Vagina (tissue), 2 donors: ENCODE measurements at regions not wholly inside any gene's neighbourhood (a gene's known extent, or its start where the extent isn't known, plus 50 kb on each side); places are given as distances from the start of the nearest gene placed in this dataset.

ENCODE experiments used
- CTCF ChIP-seq, 3 experiments: fragments of 450-650 bp in 2 of 3; fragments of 200-600 bp in 1 of 3; sonication (generic) in 1 of 3; IDR thresholded peaks; one replicate each; pipeline ENCODE4 v1.5.1; 2017 to 2019; ENCODE audit warnings: antibody characterized with exemption in 3 of 3, mild to moderate bottlenecking in 2 of 3, moderate library complexity in 2 of 3
- POLR2A ChIP-seq, 2 donors: fragments of 450-650 bp; IDR thresholded peaks; one replicate each; pipeline ENCODE4 v1.6.1; 2017; ENCODE audit warnings: antibody characterized with exemption in 2 of 2, mild to moderate bottlenecking in 2 of 2, moderate library complexity in 2 of 2
- POLR2AphosphoS5 ChIP-seq, 2 donors: sonication (generic); formaldehyde crosslinking; IDR thresholded peaks; one replicate each; pipeline ENCODE4 v1.9.0; 2017; ENCODE audit warnings: antibody characterized with exemption in 2 of 2, mild to moderate bottlenecking in 2 of 2, low read depth in 1 of 2; ENCODE audit not compliant: insufficient read depth in 1 of 2

- TF ChIP-seq CTCF (IDR thresholded peaks at IDR 0.05) (no peak), POLR2AphosphoS5 (IDR thresholded peaks at IDR 0.05; ENCODE audit: insufficient read depth in 1 of 2, low read depth in 1 of 2) (peak in 1 of 2 donors; percentile 86), POLR2A (IDR thresholded peaks at IDR 0.05) (no peak)
These were observed 210.2 kb upstream of the ACTBL2 start for GRCh38 chr5:57692582-57693487.
